ENCODE measurements at regions not wholly inside any gene's neighbourhood (a gene's known extent, or its start where the extent isn't known, plus 50 kb on each side); places are given as distances from the start of the nearest gene placed in this dataset.

DNA sequence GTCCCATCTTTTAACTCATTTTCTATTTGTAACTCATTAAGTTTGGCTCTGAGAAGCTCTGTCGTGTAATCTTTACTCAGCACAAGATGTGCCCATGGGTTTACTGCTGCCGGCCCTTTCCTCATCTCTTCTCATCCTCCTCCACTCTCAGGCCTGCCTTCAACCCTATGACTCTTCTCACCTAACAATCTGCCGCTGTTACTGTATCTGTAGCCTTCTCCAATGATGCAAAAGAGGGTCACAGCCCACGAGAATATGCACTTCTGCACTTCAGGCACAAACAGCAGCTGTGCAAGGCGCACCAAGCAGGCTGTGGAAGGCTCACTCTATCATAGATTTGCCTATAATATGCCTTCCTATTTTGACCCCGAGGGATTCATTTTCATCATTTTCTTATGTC, 546.5 kb upstream of the GALNTL6 start:
- TF ChIP-seq POLR2A (conservative IDR thresholded peaks at IDR 0.05), result no peak
- no peak for TF ChIP-seq CBX2 (IDR thresholded peaks at IDR 0.05; ENCODE audit: insufficient read depth, low read length, poor library complexity, severe bottlenecking)
- no peak for TF ChIP-seq MLX (CRISPR knock-in tag; conservative IDR thresholded peaks at IDR 0.05)
- no peak for TF ChIP-seq ZNF239 (CRISPR knock-in tag; IDR thresholded peaks at IDR 0.05)
- TF ChIP-seq CTCF (IDR thresholded peaks at IDR 0.05 in 2 of 3, conservative IDR thresholded peaks at IDR 0.05 in 1 of 3; ENCODE audit: insufficient read depth in 2 of 3, low read depth in 1 of 3, low read length in 3 of 3), result no peak
- TF ChIP-seq MAFK (IDR thresholded peaks at IDR 0.05; ENCODE audit: low read length), result no peak
- TF ChIP-seq TCFL5 (CRISPR knock-in tag; conservative IDR thresholded peaks at IDR 0.05), result no peak
- TF ChIP-seq LARP7 (IDR thresholded peaks at IDR 0.05), result no peak

Measured in K562 (cell line).